HG02884 (cell line): ENCODE measurements at regions not wholly inside any gene's neighbourhood (a gene's known extent, or its start where the extent isn't known, plus 50 kb on each side); places are given as distances from the start of the nearest gene placed in this dataset.

Experiments
- ATAC-seq: cut with Tn5 transposase; IDR thresholded peaks from one replicate; pipeline ENCODE4 v1.9.1; 2021; ENCODE audit warnings: mild to moderate bottlenecking, moderate library complexity; ENCODE audit not compliant: unreplicated experiment

- no peak for ATAC-seq
These were observed 65.2 kb upstream of the CHL1 start for GRCh38 chr3:131151-131888.

GRCh38 chr3:132378-132777 is 64.2 kb upstream of the CHL1 start:
- no peak for ATAC-seq

GRCh38 chr3:132904-133303 is 63.7 kb upstream of the CHL1 start:
- no peak for ATAC-seq

- ATAC-seq = no peak
These were observed 55.7 kb upstream of the CHL1 start for GRCh38 chr3:140748-141330.
